Testis (tissue), 2 donors: ENCODE measurements at regions not wholly inside any gene's neighbourhood (a gene's known extent, or its start where the extent isn't known, plus 50 kb on each side); places are given as distances from the start of the nearest gene placed in this dataset.

Experiments
- CTCF ChIP-seq, 3 experiments: fragments of 450-650 bp in 2 of 3; fragments of 200-600 bp in 1 of 3; sonication (generic) in 1 of 3; IDR thresholded peaks; one replicate each; pipeline ENCODE4 v1.5.1; 2016 to 2019; ENCODE audit warnings: antibody characterized with exemption in 3 of 3, mild to moderate bottlenecking in 2 of 3, moderate library complexity in 1 of 3
- POLR2A ChIP-seq: fragments of 450-650 bp; IDR thresholded peaks from one replicate; pipeline ENCODE4 v1.6.1; 2017; ENCODE audit warnings: antibody characterized with exemption, mild to moderate bottlenecking, moderate library complexity

GRCh38 chr4:105002278-105002677 is 144.4 kb upstream of the TET2 start:
- TF ChIP-seq CTCF (IDR thresholded peaks at IDR 0.05), result no peak
- TF ChIP-seq POLR2A, result no peak
